SW480 (cell line): ENCODE measurements at regions not wholly inside any gene's neighbourhood (a gene's known extent, or its start where the extent isn't known, plus 50 kb on each side); places are given as distances from the start of the nearest gene placed in this dataset.
"Not testable (repeated sequence)": the region's sequence is repeated elsewhere in the genome, so short reads cannot be mapped to it uniquely, and the experiment has no call there.

ENCODE experiments used
- DNase-seq: peaks from one replicate; pipeline ENCODE4 v3.0.0-alpha.2; 2016; ENCODE audit warnings: low spot score

DNA sequence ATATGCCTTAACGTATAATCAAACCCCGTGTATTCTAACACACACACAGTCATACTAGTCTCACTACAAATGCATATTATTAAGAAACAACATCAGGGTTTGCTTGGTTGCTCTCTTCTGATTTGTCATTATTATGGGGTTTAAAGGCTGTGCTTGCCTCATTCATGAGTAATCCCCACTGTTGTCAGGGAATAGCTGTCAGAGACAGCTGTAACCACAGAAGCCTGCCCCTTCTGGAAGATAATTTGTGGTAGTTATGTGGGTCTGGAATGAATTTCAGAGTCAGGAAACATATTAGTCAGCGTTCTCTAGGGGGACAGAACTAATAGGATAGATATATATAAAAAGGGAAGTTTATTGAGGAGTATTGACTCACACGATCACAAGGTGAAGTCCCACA is 456.9 kb upstream of the TMEM132C start:
- peak; percentile 56 for DNase-seq

GRCh38 chr12:127810459-127810858 is 456.5 kb upstream of the TMEM132C start:
- not testable (repeated sequence) for DNase-seq

DNA sequence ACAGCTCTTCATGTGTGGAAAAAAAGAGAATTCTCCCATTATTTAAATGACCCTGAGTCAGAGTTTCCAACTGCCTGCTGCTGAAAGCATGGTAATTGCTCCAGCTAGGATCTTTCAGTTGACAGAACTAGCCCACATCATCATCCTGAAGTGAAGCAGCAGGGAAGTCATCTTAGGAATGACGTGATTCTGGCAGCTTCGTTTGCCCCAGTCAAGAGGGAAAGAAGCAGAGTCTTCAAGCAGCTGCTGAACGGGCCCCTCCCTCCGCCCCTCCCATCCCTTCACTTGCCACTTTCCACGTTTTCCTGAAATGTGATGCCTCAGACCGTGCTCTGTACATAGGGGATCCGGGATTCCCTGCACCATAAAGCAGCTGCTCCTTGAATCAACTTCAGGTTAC is 455.0 kb upstream of the TMEM132C start:
- no peak for DNase-seq

GRCh38 chr12:127813147-127813546 is 453.8 kb upstream of the TMEM132C start:
- no peak for DNase-seq

- DNase-seq = no peak
These were observed 447.9 kb upstream of the TMEM132C start for GRCh38 chr12:127819056-127819455.

DNA sequence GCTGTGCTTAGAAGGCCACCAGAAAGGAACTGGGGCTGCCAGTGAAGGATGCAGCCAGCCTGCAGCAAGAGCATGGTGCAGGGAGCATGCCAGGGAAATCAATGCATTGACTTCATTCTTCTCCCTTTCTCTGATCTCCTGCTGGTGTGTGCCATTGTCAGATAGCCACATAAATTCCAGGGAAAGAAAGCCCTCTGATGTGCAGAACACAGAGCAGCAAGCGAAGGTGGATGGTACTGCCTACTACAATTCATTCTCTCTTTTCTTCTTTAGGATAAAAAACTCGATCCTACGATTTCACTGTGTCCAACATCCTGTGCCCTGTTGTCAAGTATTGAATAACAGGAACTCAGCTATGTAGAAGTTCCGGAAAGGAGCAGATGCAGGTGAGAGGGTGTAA is 446.7 kb upstream of the TMEM132C start:
- DNase-seq = no peak

- DNase-seq = no peak
These were observed 446.1 kb upstream of the TMEM132C start for GRCh38 chr12:127820846-127821245.

- DNase-seq = no peak
These were observed 444.1 kb upstream of the TMEM132C start for GRCh38 chr12:127822809-127823411.

DNA sequence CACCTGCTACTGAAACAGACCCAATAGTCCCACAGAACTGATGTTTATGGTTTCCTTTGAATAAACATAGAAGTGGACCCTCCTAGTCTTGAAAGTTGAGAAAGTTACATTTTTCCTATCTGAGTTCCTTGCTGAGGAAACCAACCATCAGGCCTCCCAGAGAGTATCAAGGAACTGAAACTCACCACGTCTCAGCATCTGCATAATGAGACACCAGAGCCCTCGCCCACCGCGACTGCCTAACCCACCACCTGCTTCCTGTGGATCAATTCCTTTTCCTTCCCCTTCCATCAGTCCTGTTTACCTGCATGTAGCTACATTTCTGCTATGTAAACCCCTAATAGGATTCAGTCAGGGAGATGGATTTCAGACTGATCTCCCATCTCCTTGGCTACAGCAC is 443.2 kb upstream of the TMEM132C start:
- no peak for DNase-seq

GRCh38 chr12:127829281-127830064 is 437.5 kb upstream of the TMEM132C start:
- no peak for DNase-seq

DNA sequence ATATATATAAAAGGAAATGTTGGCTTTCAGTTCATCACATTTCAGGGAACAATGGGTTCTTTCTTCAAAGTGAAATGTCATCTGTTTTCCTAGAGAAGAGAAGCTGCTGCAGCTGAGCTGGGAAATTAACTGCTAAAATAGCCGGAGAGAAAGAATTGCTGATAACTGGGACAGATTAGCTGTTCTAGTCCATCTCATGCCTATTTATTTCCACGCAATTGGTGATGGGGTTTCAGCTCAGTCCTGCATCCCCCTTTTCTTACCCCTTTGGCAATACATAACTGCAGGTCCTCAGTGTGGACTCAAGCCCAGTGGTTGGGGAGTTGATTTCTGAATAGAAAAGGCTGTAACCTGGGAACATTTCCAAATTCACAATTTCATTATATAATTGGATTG is 436.9 kb upstream of the TMEM132C start:
- DNase-seq = no peak

GRCh38 chr12:127830730-127831129 is 436.2 kb upstream of the TMEM132C start:
- DNase-seq = no peak

- DNase-seq = no peak
These were observed 434.8 kb upstream of the TMEM132C start for GRCh38 chr12:127832172-127832571.

DNA sequence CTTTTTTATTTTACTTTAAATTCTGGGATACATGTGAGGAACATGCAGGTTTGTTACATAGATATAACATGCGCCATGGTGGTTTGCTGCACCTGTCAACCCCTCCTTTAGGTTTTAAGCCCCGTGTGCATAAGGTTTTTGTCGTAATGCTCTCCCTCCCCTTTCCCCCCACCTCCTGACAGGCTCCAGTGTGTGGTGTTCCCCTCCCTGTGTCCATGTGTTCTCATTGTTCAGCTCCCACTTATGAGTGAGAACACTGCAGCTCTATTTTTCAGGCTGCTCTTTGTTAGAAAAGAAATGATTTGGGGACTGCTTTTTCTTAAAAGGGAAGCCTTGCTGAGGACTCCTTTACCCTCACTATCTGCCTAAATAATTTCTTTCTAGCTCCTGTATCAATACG is 430.2 kb upstream of the TMEM132C start:
- DNase-seq = not testable (repeated sequence)

DNA sequence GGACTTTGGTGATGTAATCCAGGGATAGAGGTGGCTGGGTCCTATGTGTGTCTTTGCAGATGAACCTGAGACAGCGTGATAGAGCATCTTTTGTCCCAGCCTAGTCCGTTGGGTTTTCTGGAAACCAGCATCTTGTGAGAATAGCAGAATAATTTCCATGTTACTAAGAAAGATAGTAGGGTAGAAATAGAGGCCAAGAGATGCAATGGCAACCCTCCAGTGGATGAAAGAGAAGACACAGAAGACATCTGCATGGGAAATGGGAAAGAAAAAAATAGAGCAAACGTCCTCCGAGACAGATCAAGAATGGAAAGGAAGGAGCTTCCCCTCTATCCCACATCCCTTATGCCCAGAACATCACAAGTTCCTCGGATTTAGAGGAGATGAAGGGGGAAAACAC is 409.3 kb upstream of the TMEM132C start:
- DNase-seq = no peak

GRCh38 chr12:127860536-127860935 is 406.4 kb upstream of the TMEM132C start:
- DNase-seq = no peak

DNA sequence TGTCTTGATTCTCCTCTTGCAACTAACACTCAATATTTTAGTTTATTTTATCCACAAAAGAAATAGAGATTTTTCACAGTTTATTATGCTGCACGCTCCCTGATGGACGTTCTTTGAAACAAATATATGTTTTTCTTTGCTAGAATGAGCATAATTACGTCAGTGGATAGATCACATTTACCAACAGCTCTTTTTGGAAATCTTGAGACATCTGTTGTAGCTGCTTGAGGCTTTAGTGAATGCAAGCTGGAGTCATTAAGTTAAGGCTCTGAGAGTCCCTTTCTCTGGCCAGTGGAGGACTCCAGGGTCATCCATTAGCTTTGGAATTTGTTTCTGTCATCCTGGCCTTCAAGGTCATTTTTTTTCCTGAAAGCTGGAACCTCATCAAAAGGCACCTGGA is 405.6 kb upstream of the TMEM132C start:
- DNase-seq = no peak

DNA sequence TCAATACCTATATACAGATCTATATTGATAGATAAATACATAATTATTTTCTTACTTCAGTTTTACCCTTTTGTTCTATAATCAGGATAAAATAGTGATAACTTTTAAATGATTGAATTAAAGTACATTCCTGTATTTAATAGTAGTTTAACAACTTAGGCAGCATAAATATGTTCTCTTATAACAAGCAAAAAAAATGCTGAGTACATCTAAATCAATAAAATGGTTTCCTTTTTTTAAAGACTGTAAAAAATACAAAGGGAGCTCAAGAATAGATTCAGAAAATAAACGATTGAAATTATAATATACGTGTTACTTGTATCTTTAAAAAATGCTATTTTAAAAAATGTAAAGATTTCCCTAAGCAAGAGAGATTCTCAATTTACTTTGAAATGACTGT is 393.7 kb upstream of the TMEM132C start:
- DNase-seq = no peak

- DNase-seq = no peak
These were observed 385.4 kb upstream of the TMEM132C start for GRCh38 chr12:127881371-127882140.

GRCh38 chr12:127883013-127883412 is 384.0 kb upstream of the TMEM132C start:
- no peak for DNase-seq

DNA sequence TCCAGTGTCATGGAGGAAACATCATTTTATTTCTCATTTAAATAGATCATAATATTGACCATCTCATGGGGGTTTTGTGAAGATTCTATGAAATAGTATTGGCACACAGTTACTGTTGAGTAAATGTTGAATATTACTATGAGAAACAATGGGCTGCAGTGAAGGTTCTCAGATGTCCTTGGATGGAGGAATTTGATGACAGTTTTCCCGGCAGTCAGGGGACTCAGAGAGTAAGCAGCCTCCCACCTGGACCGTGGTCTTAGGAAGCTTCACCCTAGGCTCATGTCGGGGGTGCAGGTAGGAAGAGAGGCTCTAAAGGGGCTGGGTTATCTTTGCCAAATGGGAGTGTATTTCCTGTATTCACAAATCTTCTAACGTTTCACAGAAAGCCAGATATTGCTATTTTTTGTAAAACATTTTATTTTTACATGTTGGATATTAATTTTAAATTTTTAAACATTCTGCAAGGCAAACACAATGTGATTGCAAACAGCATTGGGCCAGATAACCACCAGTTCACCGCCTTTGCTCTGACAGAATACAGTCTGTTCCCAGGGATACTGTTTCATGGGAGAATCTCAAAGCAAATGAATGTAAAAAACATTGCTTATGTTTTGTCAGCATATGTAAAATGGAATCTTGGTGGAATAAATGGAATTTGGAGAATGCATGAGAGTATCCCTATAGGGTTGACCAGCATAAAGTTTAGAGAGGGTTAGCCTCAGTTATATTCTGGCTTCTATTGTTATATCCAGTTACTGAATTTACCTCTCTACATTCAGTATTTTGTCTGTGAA is 380.8 kb upstream of the TMEM132C start:
- DNase-seq = no peak

- no peak for DNase-seq
These were observed 380.1 kb upstream of the TMEM132C start for GRCh38 chr12:127886827-127887226.
